Hepatocyte (in vitro differentiated cells): ENCODE measurements at regions not wholly inside any gene's neighbourhood (a gene's known extent, or its start where the extent isn't known, plus 50 kb on each side); places are given as distances from the start of the nearest gene placed in this dataset.

Experiments
- DNase-seq: peaks from one replicate; pipeline ENCODE4 v3.0.0-alpha.2; 2016; ENCODE audit warnings: low spot score
- H2AFZ ChIP-seq: fragments of 200-600 bp; sonication (generic); 2 replicates; pipeline ENCODE4 v1.6.0; 2016; ENCODE audit warnings: antibody characterized with exemption, mild to moderate bottlenecking
- H3K27ac ChIP-seq: fragments of 200-600 bp; sonication (generic); 2 replicates; pipeline ENCODE4 v1.5.1; 2016; ENCODE audit warnings: mild to moderate bottlenecking
- H3K27me3 ChIP-seq: fragments of 200-600 bp; sonication (generic); 2 replicates; pipeline ENCODE4 v1.6.1; 2016
- H3K36me3 ChIP-seq: fragments of 200-600 bp; sonication (generic); replicated peaks from 2 replicates; pipeline ENCODE4 v1.5.1; 2016; ENCODE audit warnings: low read depth; ENCODE audit not compliant: insufficient read depth
- H3K4me1 ChIP-seq: fragments of 200-600 bp; sonication (generic); 2 replicates; pipeline ENCODE4 v1.5.1; 2016; ENCODE audit warnings: mild to moderate bottlenecking, moderate library complexity; ENCODE audit not compliant: insufficient read depth
- H3K4me2 ChIP-seq: fragments of 200-600 bp; sonication (generic); 2 replicates; pipeline ENCODE4 v1.6.0; 2016
- H3K4me3 ChIP-seq: fragments of 200-600 bp; sonication (generic); 2 replicates; pipeline ENCODE4 v1.5.1; 2016; ENCODE audit warnings: mild to moderate bottlenecking
- H3K79me2 ChIP-seq: fragments of 200-600 bp; sonication (generic); 2 replicates; pipeline ENCODE4 v1.6.0; 2017; ENCODE audit warnings: mild to moderate bottlenecking
- H3K9me2 ChIP-seq: fragments of 200-600 bp; sonication (generic); replicated peaks from 2 replicates; pipeline ENCODE4 v1.6.0; 2017; ENCODE audit warnings: mild to moderate bottlenecking; ENCODE audit not compliant: insufficient read depth
- H3K9me3 ChIP-seq: fragments of 200-600 bp; sonication (generic); 2 replicates; pipeline ENCODE4 v1.5.1; 2016; ENCODE audit warnings: low read depth, mild to moderate bottlenecking
- H4K20me1 ChIP-seq: fragments of 200-600 bp; sonication (generic); 2 replicates; pipeline ENCODE4 v1.6.0; 2016; ENCODE audit warnings: mild to moderate bottlenecking; ENCODE audit not compliant: insufficient read depth, poor library complexity, severe bottlenecking
- EZH2 ChIP-seq: fragments of 200-600 bp; sonication (generic); IDR thresholded peaks from 2 replicates; pipeline ENCODE4 v1.6.1; 2016; ENCODE audit warnings: antibody characterized with exemption, mild to moderate bottlenecking, borderline replicate concordance
- EZH2phosphoT487 ChIP-seq: fragments of 200-600 bp; sonication (generic); IDR thresholded peaks from one replicate; pipeline ENCODE4 v1.6.1; 2018; ENCODE audit warnings: antibody characterized with exemption, mild to moderate bottlenecking, low read depth, moderate library complexity; ENCODE audit not compliant: unreplicated experiment, severe bottlenecking
- WGBS: methylation state at CpG from one replicate; pipeline ENCODE4 v1.1.6; 2016; ENCODE audit warnings: low lambda C conversion rate; ENCODE audit errors: missing lambda C conversion rate; 5-methylcytosine and 5-hydroxymethylcytosine counted together
- TF ChIP-seq, protein P1 (sequence below): fragments of 200-600 bp; sonication (generic); IDR thresholded peaks from 2 replicates; pipeline ENCODE4 v1.5.1; 2016; ENCODE audit warnings: antibody characterized with exemption, mild to moderate bottlenecking; ENCODE audit not compliant: poor library complexity

- no peaks in the 10 kb centered on the region for H3K79me2 ChIP-seq
- H4K20me1 ChIP-seq: no peaks in the 10 kb centered on the region
- no peaks in the 10 kb centered on the region for H3K27me3 ChIP-seq
- H2AFZ ChIP-seq: no peak overlapping the region
- TF ChIP-seq, protein P1, sequence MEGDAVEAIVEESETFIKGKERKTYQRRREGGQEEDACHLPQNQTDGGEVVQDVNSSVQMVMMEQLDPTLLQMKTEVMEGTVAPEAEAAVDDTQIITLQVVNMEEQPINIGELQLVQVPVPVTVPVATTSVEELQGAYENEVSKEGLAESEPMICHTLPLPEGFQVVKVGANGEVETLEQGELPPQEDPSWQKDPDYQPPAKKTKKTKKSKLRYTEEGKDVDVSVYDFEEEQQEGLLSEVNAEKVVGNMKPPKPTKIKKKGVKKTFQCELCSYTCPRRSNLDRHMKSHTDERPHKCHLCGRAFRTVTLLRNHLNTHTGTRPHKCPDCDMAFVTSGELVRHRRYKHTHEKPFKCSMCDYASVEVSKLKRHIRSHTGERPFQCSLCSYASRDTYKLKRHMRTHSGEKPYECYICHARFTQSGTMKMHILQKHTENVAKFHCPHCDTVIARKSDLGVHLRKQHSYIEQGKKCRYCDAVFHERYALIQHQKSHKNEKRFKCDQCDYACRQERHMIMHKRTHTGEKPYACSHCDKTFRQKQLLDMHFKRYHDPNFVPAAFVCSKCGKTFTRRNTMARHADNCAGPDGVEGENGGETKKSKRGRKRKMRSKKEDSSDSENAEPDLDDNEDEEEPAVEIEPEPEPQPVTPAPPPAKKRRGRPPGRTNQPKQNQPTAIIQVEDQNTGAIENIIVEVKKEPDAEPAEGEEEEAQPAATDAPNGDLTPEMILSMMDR: no peak
- TF ChIP-seq EZH2phosphoT487: no peak
- no peak for TF ChIP-seq EZH2
- no peaks in the 10 kb centered on the region for H3K9me2 ChIP-seq
- peaks cover 16% of the 10 kb centered on the region for H3K4me1 ChIP-seq
- no peaks in the 10 kb centered on the region for H3K9me3 ChIP-seq
- no peak overlapping the region for H3K27ac ChIP-seq
- no peaks in the 10 kb centered on the region for H3K36me3 ChIP-seq
- H3K4me3 ChIP-seq: no peak overlapping the region
- 63% methylated on average over 7 of the region's 7 CpGs for WGBS
- peak; percentile 22 for DNase-seq
- no peak overlapping the region for H3K4me2 ChIP-seq
These were observed 120.8 kb downstream of the LMO4 start for GRCh38 chr1:87449348-87449963.

DNA sequence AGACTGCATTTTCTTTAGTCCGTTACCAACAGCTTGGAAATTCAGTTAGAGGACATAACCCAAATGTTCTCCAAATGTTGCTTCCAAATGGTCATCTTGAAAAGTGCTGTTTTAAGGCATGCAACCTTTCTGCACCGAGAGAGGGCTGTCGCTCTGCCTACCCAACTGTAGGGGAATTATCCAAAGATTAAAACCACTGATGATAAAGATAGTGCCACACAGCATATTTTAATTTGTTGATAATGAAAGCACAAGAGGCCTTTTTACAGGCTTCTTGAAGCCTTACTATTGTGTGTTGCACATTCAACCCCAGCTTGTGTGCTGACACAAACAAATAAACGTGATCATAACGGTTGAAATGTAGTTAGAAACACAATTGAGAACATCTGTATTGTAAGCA is 121.5 kb downstream of the LMO4 start:
- H3K9me3 ChIP-seq: no peaks in the 10 kb centered on the region
- H3K4me1 ChIP-seq: peaks cover 16% of the 10 kb centered on the region
- H3K27me3 ChIP-seq: no peaks in the 10 kb centered on the region
- WGBS: 71% methylated on average over 5 of the region's 5 CpGs
- no peaks in the 10 kb centered on the region for H4K20me1 ChIP-seq
- H2AFZ ChIP-seq: no peak overlapping the region
- peak overlapping the region; percentile 2 for H3K4me2 ChIP-seq
- H3K36me3 ChIP-seq: no peaks in the 10 kb centered on the region
- TF ChIP-seq EZH2 (no peak), EZH2phosphoT487 (no peak)
- TF ChIP-seq, protein P1: no peak
- no peak overlapping the region for H3K4me3 ChIP-seq
- H3K9me2 ChIP-seq: no peaks in the 10 kb centered on the region
- DNase-seq: no peak
- peak overlapping the region; percentile 4 for H3K27ac ChIP-seq
- no peaks in the 10 kb centered on the region for H3K79me2 ChIP-seq

- DNase-seq: peak; percentile 8
- peaks cover 16% of the 10 kb centered on the region for H3K4me1 ChIP-seq
- 75% methylated on average over 8 of the region's 8 CpGs for WGBS
- peak overlapping the region; percentile 4 for H3K27ac ChIP-seq
- peak overlapping the region; percentile 2 for H3K4me2 ChIP-seq
- no peak overlapping the region for H3K4me3 ChIP-seq
- no peak overlapping the region for H2AFZ ChIP-seq
- no peaks in the 10 kb centered on the region for H3K9me2 ChIP-seq
- no peaks in the 10 kb centered on the region for H4K20me1 ChIP-seq
- TF ChIP-seq, protein P1: no peak
- TF ChIP-seq EZH2 (no peak), EZH2phosphoT487 (no peak)
- H3K27me3 ChIP-seq: no peaks in the 10 kb centered on the region
- H3K9me3 ChIP-seq: no peaks in the 10 kb centered on the region
- no peaks in the 10 kb centered on the region for H3K79me2 ChIP-seq
- H3K36me3 ChIP-seq: no peaks in the 10 kb centered on the region
These were observed 122.0 kb downstream of the LMO4 start for GRCh38 chr1:87450615-87451209.
